NB4 (cell line): ENCODE measurements at regions not wholly inside any gene's neighbourhood (a gene's known extent, or its start where the extent isn't known, plus 50 kb on each side); places are given as distances from the start of the nearest gene placed in this dataset.

Experiments
- POLR2A ChIP-seq: IDR thresholded peaks from 2 replicates; pipeline ENCODE4 v1.6.1; 2011; ENCODE audit warnings: mild to moderate bottlenecking; ENCODE audit not compliant: insufficient read length; ENCODE audit errors: extremely low read depth
- TF ChIP-seq, protein P1 (sequence below): IDR thresholded peaks from one replicate; pipeline ENCODE4 v1.5.1; 2012; ENCODE audit warnings: low read depth, low read length

DNA sequence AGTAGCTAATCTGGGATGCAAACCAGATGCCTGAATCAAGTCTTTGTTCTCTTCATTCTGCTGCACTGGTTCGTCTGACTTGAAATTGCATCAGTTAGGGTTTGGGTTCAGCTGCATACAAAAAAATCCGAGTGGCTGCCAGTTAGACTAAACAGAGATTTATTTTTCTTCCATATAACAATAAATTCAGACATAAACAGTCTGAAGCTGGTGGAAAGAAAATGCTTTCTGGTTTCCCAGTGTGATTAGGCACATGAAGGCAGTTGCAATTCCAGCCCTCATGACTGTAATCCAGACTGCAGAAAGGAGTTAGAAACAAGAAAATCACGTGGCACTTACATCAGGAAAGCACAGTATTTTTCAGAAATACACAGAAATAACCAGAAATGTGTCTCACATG, 930.7 kb downstream of the MCTP2 start:
- no peak for TF ChIP-seq POLR2A
- TF ChIP-seq, protein P1, sequence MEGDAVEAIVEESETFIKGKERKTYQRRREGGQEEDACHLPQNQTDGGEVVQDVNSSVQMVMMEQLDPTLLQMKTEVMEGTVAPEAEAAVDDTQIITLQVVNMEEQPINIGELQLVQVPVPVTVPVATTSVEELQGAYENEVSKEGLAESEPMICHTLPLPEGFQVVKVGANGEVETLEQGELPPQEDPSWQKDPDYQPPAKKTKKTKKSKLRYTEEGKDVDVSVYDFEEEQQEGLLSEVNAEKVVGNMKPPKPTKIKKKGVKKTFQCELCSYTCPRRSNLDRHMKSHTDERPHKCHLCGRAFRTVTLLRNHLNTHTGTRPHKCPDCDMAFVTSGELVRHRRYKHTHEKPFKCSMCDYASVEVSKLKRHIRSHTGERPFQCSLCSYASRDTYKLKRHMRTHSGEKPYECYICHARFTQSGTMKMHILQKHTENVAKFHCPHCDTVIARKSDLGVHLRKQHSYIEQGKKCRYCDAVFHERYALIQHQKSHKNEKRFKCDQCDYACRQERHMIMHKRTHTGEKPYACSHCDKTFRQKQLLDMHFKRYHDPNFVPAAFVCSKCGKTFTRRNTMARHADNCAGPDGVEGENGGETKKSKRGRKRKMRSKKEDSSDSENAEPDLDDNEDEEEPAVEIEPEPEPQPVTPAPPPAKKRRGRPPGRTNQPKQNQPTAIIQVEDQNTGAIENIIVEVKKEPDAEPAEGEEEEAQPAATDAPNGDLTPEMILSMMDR: no peak
